GM18861 (cell line): ENCODE measurements at regions not wholly inside any gene's neighbourhood (a gene's known extent, or its start where the extent isn't known, plus 50 kb on each side); places are given as distances from the start of the nearest gene placed in this dataset.
"Not testable (repeated sequence)": the region's sequence is repeated elsewhere in the genome, so short reads cannot be mapped to it uniquely, and the experiment has no call there.

Experiments used
- ATAC-seq: cut with Tn5 transposase; IDR thresholded peaks from one replicate; pipeline ENCODE4 v1.9.1; 2021; ENCODE audit not compliant: unreplicated experiment

DNA sequence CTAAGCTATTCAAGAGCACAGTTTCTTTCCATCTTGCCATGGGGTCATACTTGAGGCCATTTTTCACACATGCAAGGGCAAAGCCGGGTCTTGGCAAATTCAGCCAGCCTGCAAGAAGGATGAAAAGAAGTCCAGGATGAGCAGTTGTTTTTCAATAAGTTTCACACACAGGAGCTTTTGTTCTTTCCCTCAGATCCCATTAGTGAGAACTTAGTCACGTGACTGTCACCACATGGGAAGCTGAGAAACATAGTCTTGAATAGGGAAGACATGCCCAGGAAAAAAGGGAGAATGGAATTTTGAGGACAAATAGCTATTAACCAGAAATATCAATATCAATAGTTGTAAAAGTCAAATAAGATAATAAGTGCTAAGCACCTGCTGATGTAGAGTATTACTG, 137.7 kb downstream of the AHR start:
- no peak for ATAC-seq

DNA sequence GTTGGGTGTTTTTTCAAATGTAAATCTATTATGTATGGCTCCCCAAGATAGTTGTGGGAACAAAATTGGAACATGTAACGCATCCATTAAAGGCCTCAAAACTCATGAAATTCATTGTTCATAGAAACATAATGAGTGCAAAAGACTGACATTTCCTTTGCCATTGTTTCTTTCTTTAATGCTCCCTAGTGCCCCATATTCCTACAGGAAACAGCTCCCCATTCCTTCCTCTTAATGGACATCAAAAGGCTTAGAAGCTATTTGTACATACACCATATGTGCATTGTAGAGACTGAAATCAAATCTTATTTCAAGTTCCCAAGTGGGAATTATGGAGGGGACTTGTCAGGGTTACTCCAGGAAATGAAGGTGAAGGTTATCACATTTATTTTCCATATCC, 139.1 kb downstream of the AHR start:
- no peak for ATAC-seq

DNA sequence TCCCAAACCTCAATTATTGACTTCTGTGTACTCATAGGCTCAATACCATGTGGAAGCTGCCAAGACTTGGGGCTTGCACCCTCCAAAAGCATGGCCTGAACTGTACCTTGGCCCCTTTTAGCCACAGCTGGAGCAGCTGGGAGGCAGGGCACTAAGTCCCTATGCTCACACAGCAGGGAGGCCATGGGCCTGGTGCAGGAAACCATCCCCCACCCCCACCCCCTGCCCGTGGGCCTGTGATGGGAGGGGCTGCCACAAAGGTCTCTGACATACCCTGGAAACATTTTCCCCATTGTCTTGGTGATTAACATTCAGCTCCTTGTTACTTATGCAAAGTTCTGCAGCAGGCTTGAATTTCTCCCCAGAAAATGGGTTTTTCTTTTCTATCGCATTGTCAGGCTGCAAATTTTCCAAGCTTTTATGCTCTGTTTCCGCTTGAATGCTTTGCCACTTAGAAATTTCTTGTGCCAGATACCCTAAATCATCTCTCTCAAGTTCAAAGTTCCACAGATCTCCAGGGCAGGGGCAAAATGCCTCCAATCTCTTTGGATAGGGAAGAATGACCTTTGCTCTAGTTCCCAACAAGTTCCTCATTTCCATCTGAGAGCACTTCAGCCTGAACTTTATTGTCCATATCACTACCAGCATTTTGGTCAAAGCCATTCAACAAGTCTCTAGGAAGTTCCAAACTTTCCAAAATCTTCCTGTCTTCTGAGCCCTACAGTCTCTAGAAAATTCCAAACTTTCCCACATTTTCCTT, 141.8 kb downstream of the AHR start:
- ATAC-seq: not testable (repeated sequence)

DNA sequence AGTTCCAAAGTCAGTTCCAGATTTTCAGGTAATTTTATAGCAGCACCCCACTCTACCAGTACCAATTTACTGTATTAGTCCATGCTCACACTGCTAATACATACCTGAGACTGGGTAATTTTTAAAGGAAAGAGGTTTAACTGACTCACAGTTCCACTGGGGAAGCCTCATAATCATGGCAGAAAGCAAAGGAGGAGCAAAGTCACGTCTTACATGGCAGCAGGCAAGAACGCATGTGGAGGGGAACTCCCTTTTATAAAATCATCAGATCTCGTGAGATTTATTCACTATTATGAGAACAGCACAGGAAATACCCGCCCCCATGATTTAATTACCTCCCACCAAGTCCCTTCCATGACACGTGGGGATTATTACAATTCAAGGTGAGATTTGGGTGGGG, 142.4 kb downstream of the AHR start:
- no peak for ATAC-seq

DNA sequence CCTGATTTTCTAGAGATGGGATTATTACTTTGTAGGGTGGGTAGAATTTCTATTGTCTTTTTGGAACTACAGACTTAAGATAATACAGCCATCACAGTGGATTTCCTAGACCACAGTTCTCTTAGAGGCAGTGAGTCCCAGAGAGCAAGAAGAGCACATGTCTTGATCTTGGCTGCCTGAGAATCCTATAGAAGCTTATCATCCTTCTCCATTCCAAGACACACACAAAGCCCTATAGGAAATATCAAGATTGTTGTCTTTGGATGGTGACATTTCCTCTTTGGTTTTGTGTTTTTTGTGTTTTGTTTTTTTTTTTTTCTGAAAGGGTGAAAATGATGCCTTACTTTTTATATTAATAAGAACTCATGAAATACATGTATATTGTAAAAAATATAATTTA, 143.1 kb downstream of the AHR start:
- no peak for ATAC-seq

DNA sequence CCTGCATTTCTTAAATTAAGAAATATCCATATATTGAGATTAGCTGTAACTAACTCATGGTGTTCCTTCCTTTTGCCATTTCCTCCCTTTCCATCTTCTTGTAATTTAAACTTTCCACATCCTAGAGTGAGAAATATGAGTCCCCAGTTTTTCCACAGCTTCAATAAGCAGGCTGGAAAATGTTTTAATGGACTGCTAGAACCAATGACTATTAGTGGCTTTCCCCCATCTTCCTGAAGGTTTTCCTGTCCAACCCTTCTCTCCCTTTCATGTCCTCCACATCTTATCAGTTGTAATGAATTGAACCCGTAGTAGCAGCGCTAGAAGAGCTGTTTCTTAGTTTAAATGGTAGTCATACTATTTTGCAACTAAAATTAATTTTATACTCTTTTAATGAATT, 145.7 kb downstream of the AHR start:
- ATAC-seq: no peak

DNA sequence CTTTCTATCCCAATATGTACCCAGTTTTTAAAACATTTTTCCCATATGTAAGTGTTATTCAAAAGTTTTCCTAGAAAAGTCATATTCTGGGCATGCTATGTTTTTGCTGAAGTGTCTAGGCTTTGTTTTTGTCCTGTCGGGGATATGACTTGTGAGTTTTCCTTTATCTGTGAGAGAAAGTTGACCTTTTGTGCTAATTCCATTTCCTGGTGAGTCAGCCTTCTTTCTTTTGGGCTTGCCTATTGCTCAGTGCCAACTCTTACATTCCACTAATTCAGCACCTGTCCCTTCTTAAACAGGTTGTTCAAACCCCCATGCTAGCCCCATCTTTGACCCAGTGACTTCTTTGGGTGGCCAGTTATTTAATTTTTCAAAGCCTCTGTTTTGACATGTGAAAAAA, 146.2 kb downstream of the AHR start:
- ATAC-seq: no peak

DNA sequence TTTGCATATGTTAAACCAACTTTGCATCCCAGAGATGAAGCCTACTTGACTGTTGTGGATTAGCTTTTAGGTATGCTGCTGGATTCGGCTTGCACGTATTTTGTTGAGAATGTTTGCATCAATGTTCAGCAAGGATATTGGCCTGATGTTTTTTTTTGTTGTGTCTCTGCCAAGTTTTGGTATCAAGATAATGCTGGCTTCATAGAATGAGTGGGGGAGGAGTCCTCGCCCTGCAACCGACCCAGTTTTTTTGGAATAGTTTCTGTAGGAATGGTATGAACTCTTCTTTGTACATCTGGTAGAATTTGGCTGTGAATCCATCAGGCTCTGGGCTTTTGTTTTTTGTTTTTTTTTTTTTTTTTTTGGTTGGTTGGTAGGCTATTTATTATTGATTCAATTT, 147.9 kb downstream of the AHR start:
- no peak for ATAC-seq

DNA sequence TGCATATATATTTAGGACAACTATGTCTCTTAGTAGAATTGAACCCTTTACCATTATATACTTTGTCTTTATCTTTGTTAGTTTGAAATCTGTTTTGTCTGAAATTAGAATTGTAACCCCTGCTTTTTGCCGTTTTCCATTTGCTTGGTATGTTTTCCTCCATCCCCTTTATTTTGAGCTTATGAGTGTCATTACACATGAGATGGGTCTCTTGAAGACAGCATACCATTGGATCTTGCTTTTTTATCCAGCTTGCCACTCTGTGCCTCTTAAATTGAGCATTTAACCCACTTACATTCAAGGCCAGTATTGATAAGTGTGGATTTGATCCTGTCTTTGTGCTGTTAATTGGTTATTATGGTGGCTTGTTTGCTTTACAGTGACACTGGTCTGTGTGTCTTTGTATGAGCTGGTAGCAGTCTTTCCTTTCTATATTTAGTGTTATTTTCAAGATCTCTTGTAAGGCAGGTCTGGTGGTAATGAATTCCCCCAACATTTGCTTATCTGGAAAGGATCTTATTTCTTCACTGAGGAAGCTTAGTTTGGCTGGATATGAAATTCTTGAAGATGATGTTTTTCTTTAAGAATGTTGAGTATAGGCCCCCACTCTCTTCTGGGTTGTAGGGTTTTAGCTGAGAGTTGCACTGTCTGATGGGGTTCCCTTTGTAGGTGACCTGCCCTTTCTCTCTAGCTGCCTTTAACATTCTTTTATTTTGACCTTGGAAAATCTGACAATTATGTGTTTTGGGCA, 149.5 kb downstream of the AHR start:
- no peak for ATAC-seq

DNA sequence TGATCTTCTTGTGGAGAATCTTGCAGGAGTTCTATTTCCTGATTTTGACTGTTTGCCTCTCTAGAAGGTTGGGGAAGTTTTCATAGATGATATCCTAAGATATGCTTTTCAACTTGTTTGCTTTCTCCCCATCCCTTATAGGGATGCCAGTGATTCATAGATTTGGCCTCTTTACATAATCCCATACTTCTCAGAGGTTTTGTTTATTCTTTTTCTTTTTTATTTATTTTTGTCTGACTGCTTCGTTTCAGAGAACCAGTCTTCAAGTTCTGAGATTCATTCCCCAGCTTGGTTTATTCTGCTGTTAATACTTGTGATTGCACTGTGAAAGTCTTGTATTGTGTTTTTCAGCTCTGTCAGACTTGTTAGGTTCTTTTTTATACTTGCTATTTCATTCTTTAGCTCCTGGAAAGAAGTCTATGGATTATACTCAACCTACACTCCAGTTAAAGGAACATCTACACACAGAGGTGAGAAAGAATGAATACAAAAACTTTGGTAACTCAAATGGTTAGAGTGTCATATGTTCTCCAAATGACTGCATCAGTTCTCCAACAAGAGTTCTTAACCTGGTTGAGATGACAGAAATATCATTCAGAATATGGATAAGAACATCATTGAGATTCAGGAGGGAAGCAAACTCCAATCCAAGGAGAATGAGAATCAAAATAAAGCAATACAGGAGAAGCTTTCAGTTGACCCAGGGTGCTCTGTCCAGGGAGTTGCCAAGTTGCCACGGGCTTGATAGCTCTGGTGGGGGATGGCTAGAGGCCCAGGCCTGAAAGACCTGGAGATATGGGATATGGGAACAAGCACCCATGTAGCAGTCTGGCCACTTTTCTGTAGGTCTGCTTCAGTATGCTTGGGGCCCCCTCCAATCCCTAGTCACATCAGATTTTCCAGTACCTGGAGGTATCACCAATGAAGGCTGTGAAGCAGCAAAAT, 150.3 kb downstream of the AHR start:
- no peak for ATAC-seq

DNA sequence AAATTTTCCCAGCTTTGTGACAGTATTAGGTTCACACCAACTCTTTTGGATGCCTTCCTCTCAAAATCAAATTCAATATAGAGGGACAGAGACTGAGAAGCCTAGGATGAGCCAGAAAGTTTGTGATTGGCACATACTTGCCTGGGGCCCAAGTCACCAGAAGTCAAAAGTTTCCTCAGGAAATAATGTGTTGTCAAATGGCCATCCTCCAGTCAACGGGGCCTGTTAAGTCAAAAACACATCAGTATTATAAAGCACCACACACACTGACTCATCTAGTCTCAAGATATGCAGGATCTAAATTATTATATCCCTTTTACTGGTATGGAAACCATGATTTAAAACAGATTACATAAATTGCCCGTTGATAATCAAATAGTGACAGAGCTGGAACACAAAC, 158.1 kb downstream of the AHR start:
- no peak for ATAC-seq

DNA sequence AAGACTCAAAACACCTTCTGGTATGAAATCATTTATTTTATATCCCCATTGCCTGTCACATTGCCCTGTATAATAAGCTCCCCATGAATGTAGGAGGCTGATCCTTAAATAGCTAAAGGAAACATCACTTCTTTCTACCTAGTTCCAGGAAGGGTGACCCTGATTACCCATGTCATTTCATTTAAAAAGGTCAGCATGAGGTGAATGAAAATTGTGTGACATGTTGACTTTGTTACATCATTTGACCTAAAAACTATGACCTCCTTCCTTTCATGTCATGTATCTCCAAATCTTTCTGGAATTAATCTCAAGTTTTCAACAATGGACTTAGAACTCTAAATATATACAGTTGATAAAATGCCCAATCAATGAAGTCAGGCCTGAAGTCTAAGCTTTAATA, 161.5 kb downstream of the AHR start:
- no peak for ATAC-seq

DNA sequence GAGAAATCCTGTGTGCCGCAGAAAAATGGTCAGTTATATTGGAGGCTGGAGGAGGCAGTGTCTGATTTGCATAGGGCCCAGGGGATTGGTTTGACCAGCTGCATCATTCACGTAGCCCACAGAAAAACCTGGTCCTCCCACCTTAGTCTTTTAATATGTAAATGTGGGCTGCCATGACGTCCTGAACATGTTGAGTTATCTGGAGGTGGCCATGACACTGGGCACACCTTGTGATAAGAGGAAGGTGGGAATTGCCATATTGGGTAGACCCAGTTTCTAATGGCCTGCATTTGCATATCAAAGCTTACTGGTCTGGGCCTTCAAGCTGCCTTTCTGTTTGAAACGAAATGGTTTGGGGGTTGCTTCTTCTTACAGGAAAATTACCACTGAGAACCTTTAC, 162.2 kb downstream of the AHR start:
- ATAC-seq: no peak

DNA sequence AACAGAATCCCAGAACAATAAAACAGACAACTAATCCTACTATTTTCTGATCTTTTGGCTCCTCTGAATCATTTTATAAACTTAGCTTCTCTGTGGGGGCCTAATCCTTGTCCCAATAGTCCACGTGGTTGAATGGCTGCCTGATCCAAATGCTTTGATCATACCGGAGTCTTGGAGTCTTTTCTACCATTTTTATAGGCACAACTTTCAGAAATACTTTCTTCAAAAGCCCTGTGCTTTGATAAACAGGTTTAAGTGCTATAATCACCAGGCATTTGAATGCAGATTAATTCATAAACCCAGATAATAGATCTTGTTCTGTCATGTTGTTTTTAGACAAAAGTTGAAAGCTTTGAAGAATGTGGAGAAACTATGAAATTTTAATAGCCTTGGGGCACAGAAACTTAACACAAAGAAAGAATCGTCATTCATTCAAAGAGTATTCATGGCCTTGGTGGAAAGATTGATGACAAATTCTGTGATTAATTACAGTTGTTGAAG, 163.7 kb downstream of the AHR start:
- ATAC-seq: no peak

DNA sequence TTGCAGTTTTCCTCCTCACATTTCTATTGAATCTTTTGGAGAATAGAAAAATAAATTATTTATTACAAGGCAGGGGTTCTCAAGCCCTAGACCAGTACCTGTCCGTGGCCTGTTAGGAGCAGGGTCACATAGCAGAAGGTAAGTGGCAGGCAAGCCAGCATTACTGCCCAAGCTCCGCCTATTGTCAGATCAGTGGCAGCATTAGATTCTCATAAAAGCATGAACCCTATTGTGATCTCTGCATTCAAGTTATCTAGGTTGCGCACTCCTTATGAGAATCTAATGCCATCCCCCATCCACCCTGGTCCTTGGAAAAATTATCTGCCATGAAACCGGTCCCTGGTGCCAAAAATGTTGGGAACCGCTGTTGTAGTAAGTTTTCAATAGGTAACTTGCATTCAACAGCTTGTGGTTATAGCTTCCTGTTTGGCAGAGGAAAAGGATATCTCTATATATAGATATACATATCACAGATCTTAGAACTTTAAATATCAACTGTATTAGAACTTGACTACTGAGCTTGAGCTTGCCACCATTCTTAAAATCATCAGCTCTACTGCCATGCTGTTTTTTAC, 165.1 kb downstream of the AHR start:
- no peak for ATAC-seq

DNA sequence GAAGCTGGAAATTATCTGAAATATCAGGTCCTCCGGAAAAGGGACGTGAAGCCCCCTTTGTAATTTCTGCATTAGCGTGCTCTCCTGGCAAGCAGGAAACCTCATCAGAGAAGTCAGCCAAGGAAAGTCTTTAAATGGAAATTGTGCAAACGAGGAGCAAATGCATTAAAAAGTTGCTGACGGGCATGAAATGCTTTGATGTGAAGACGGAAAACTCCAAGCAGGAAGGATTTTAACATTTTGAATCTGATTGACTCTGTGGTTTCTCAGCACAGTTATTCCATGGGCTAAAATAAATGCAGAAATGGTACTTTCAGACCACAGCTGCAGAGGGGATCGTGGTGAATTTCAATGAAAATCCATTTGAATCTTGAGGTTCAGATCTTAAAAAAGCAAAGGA, 167.8 kb downstream of the AHR start:
- no peak for ATAC-seq

DNA sequence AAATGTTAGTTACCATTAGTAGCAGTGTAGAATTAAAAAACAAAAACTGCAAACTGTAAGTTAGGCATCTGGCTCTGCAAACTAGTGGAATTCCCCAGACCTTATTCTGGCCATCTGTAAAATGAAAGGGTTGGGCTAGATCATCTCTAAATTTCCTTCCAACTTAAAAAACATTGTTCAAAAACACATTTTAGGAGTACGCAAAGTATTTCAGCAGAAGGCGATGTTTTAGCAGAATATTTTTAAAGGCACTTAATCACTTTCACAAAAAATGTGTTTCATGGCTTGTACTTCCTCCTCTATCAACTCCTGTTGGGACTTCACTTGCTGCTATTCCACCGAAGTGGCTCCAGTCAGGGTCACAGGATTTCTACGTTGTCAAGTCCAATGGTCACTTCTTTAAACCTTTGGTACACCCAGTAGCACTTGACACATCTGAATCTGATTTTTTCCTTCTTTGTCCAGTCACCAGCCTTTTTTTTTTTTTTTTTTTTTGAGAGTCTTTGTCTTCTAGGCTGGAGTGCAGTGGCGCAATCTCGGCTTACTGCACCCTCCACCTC, 169.0 kb downstream of the AHR start:
- no peak for ATAC-seq

DNA sequence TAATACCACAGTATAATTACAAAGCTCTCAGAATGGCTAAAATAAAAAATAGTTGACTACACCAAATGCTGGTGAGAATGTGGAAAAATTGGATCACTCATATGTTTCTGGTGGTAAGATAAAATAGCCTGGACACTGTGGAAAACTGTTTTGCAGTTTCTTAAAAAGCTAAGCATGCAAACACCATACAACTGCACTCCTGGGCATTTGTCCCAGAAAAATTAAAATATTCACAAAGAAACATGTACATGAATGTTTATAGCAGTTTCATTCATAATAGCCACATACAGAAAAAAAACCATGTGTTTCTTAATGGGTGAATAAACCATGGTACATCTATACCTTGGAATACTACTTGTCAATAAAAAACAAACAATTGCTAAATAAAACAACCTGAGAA, 172.9 kb downstream of the AHR start:
- no peak for ATAC-seq

DNA sequence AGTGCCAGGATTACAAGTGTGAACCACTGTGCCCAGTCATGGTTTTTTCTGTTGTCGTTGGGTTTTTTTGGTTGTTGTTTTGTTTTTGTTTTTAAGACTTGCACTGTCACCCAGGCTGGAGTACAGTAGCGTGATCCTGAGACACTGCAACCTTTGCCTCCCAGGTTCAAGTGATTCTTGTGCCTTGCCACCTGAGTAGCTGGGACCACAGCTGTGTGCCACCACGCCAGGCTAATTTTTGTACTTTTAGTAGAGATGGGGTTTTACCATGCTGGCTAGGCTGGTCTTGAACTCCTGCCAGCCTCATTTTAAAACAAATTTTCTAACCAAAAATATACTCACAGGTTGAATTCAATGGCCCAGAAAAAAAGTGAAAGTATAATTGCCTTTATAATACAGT, 174.1 kb downstream of the AHR start:
- peak; percentile 8 for ATAC-seq

DNA sequence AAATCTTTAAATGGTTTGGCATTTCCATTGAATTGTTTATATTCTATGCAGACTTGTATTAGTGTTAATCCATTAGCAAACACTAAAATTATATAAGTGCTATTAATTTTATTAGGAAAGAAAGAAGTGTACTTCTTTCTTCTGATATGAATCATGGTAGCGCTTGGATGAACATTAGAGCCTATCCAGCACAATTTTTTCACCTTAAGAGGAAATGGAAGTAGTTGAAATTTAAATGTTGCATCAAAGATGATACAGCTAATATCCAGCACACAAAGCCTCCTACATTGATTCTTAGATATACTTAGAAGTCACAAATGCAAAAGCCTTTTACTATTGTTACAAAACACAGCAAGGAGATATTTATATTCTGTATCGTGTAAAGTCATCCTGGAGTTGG, 174.5 kb downstream of the AHR start:
- ATAC-seq: peak; percentile 55
